ENCODE measurements at regions not wholly inside any gene's neighbourhood (a gene's known extent, or its start where the extent isn't known, plus 50 kb on each side); places are given as distances from the start of the nearest gene placed in this dataset.
A peak's percentile ranks its signal among the peaks of the same experiment; 100 is the strongest.

GRCh38 chr16:85514598-85515318, 98.4 kb upstream of the GSE1 start (continued):
- TF ChIP-seq PRPF4 (IDR thresholded peaks at IDR 0.05; ENCODE audit: low read depth, low read length, poor library complexity, severe bottlenecking) (no peak), TEF (CRISPR knock-in tag; IDR thresholded peaks at IDR 0.05) (peak; percentile 78; the same call in 1 of the 2 replicates), NCOA2 (CRISPR knock-in tag; IDR thresholded peaks at IDR 0.05) (peak; percentile 93), SIN3A (IDR thresholded peaks at IDR 0.05; ENCODE audit: borderline replicate concordance, low read depth, low read length) (0 out of 2 replicates have a peak, but pooled peaks have one; percentile 63), ZNF18 (CRISPR knock-in tag; IDR thresholded peaks at IDR 0.05; ENCODE audit: insufficient replicate concordance) (peak; percentile 87), TGIF2 (CRISPR knock-in tag; IDR thresholded peaks at IDR 0.05) (peak; percentile 98), CSRNP2 (CRISPR knock-in tag; conservative IDR thresholded peaks at IDR 0.05; ENCODE audit: low read depth) (no peak), ZBTB39 (CRISPR knock-in tag; IDR thresholded peaks at IDR 0.05) (peak; percentile 97), SMYD3 (CRISPR knock-in tag; IDR thresholded peaks at IDR 0.05) (no peak), NR2F1 (CRISPR knock-in tag; IDR thresholded peaks at IDR 0.05) (peak; percentile 89 to 93), MAF1 (CRISPR knock-in tag; IDR thresholded peaks at IDR 0.05; ENCODE audit: borderline replicate concordance) (peak; percentile 80; the same call in 1 of the 2 replicates), IKZF4 (CRISPR knock-in tag; IDR thresholded peaks at IDR 0.05; ENCODE audit: borderline replicate concordance, low read depth, not compliant biosample characterization) (peak; percentile 7), ZBTB25 (CRISPR knock-in tag; IDR thresholded peaks at IDR 0.05) (peak; percentile 91), ZNF367 (CRISPR knock-in tag; IDR thresholded peaks at IDR 0.05; ENCODE audit: borderline replicate concordance) (peak; percentile 80; the same call in 1 of the 2 replicates), ZNF160 (CRISPR knock-in tag; IDR thresholded peaks at IDR 0.05) (peak; percentile 8), DNMT3B (CRISPR knock-in tag; conservative IDR thresholded peaks at IDR 0.05) (no peak), KAT2B (IDR thresholded peaks at IDR 0.05; ENCODE audit: borderline replicate concordance, low read depth, low read length) (no peak), HMG20B (CRISPR knock-in tag; conservative IDR thresholded peaks at IDR 0.05) (peak; percentile 100), ZNF484 (CRISPR knock-in tag; IDR thresholded peaks at IDR 0.05; ENCODE audit: borderline replicate concordance, low read depth) (no peak), GLI4 (CRISPR knock-in tag; IDR thresholded peaks at IDR 0.05; ENCODE audit: borderline replicate concordance) (peak; percentile 89; the same call in 1 of the 2 replicates), RAD21 (CRISPR knock-in tag; IDR thresholded peaks at IDR 0.05) (peak; percentile 74)
